H9 (cell line): ENCODE measurements at regions not wholly inside any gene's neighbourhood (a gene's known extent, or its start where the extent isn't known, plus 50 kb on each side); places are given as distances from the start of the nearest gene placed in this dataset.

Source experiments
- DNase-seq: peaks from one replicate; pipeline ENCODE4 v3.0.0-alpha.2; 2017
- H2AFZ ChIP-seq: one replicate; pipeline ENCODE4 v1.6.1; 2013; ENCODE audit warnings: mild to moderate bottlenecking, low read length, control low read depth, moderate library complexity
- H2AK5ac ChIP-seq: 2 replicates; pipeline ENCODE4 v1.6.1; 2013; ENCODE audit warnings: low read length, control low read depth, mixed read lengths; ENCODE audit not compliant: insufficient read length
- H2BK120ac ChIP-seq: one replicate; pipeline ENCODE4 v1.6.1; 2013; ENCODE audit warnings: low read depth, mild to moderate bottlenecking, low read length, control low read depth, inconsistent platforms; ENCODE audit not compliant: poor library complexity, severe bottlenecking
- H2BK12ac ChIP-seq: 2 replicates; pipeline ENCODE4 v1.6.1; 2013; ENCODE audit warnings: low read length, control low read depth, mixed read lengths, low read depth; ENCODE audit not compliant: insufficient read length
- H2BK15ac ChIP-seq: 2 replicates; pipeline ENCODE4 v1.6.1; 2013; ENCODE audit warnings: low read depth, low read length, control low read depth
- H2BK20ac ChIP-seq: one replicate; pipeline ENCODE4 v1.6.1; 2013; ENCODE audit warnings: low read depth, mild to moderate bottlenecking, low read length, control low read depth, inconsistent platforms; ENCODE audit not compliant: poor library complexity, severe bottlenecking
- H2BK5ac ChIP-seq: 2 replicates; pipeline ENCODE4 v1.6.1; 2013; ENCODE audit warnings: low read length, control low read depth, mixed read lengths; ENCODE audit not compliant: insufficient read length
- H3K14ac ChIP-seq: 2 replicates; pipeline ENCODE4 v1.6.1; 2013; ENCODE audit warnings: low read length, control low read depth; ENCODE audit not compliant: insufficient read depth
- H3K18ac ChIP-seq: 2 replicates; pipeline ENCODE4 v1.6.1; 2013; ENCODE audit warnings: low read depth, mild to moderate bottlenecking, mixed read lengths, low read length, control low read depth; ENCODE audit not compliant: insufficient read length
- H3K23ac ChIP-seq: 2 replicates; pipeline ENCODE4 v1.6.1; 2013; ENCODE audit warnings: low read length, control low read depth, mixed read lengths, low read depth; ENCODE audit not compliant: insufficient read length
- H3K23me2 ChIP-seq: 2 replicates; pipeline ENCODE4 v1.6.1; 2013; ENCODE audit warnings: low read depth, mild to moderate bottlenecking, mixed read lengths, low read length, control low read depth; ENCODE audit not compliant: insufficient read length, poor library complexity, severe bottlenecking
- H3K27ac ChIP-seq: 2 replicates; pipeline ENCODE4 v1.5.1; 2013; ENCODE audit warnings: low read length, control low read depth, mixed read lengths, low read depth; ENCODE audit not compliant: insufficient read length
- H3K27me3 ChIP-seq: 2 replicates; pipeline ENCODE4 v1.6.1; 2013; ENCODE audit warnings: low read length, control low read depth, inconsistent platforms; ENCODE audit not compliant: insufficient read depth
- H3K4ac ChIP-seq: 2 replicates; pipeline ENCODE4 v1.6.1; 2013; ENCODE audit warnings: low read depth, mild to moderate bottlenecking, control low read depth, inconsistent platforms, low read length, moderate library complexity
- H3K4me1 ChIP-seq: 2 replicates; pipeline ENCODE4 v1.6.1; 2013; ENCODE audit warnings: low read length, control low read depth, inconsistent platforms; ENCODE audit not compliant: insufficient read depth
- H3K4me2 ChIP-seq: 2 replicates; pipeline ENCODE4 v1.6.1; 2013; ENCODE audit warnings: low read length, control low read depth, mixed read lengths; ENCODE audit not compliant: insufficient read length, insufficient read depth
- H3K56ac ChIP-seq: 2 replicates; pipeline ENCODE4 v1.6.1; 2013; ENCODE audit warnings: low read depth, mild to moderate bottlenecking, mixed read lengths, low read length, control low read depth; ENCODE audit not compliant: insufficient read length
- H3K79me1 ChIP-seq: 2 replicates; pipeline ENCODE4 v1.6.1; 2013; ENCODE audit warnings: low read depth, mild to moderate bottlenecking, moderate library complexity, low read length, control low read depth, inconsistent platforms; ENCODE audit not compliant: insufficient read depth, poor library complexity, severe bottlenecking
- H3K79me2 ChIP-seq: 2 replicates; pipeline ENCODE4 v1.6.1; 2013; ENCODE audit warnings: low read length, control low read depth, inconsistent platforms; ENCODE audit not compliant: insufficient read depth
- H3K9ac ChIP-seq: 2 replicates; pipeline ENCODE4 v1.6.1; 2013; ENCODE audit warnings: low read length, control low read depth, mixed read lengths; ENCODE audit not compliant: insufficient read length; ENCODE audit errors: extremely low read depth
- H3K9me3 ChIP-seq: one replicate; pipeline ENCODE4 v1.6.1; 2013; ENCODE audit warnings: low read depth, low read length, inconsistent platforms; ENCODE audit not compliant: control insufficient read depth
- H3T11ph ChIP-seq: one replicate; pipeline ENCODE4 v1.6.1; 2013; ENCODE audit warnings: mild to moderate bottlenecking, low read length, control low read depth, inconsistent platforms
- H4K20me1 ChIP-seq: one replicate; pipeline ENCODE4 v1.6.1; 2013; ENCODE audit not compliant: control insufficient read depth, insufficient read length, insufficient read depth
- H4K5ac ChIP-seq: 2 replicates; pipeline ENCODE4 v1.6.1; 2013; ENCODE audit warnings: low read depth, mild to moderate bottlenecking, mixed read lengths, low read length, control low read depth; ENCODE audit not compliant: insufficient read length
- H4K8ac ChIP-seq: replicated peaks from 2 replicates; pipeline ENCODE4 v1.6.1; 2013; ENCODE audit warnings: low read length, control low read depth, mixed read lengths, low read depth; ENCODE audit not compliant: insufficient read length
- H4K91ac ChIP-seq: 2 replicates; pipeline ENCODE4 v1.6.1; 2013; ENCODE audit warnings: low read depth, mild to moderate bottlenecking, moderate library complexity, mixed read lengths, low read length, control low read depth; ENCODE audit not compliant: insufficient read length
- H3K27ac Mint-ChIP-seq, 3 experiments: 2 replicates in 2 of 3; 3 replicates in 1 of 3; pipeline ENCODE4 v1.8.0; 2020 to 2021; ENCODE audit warnings: mixed read lengths in 3 of 3, mild to moderate bottlenecking in 1 of 3, moderate library complexity in 1 of 3
- H3K27me3 Mint-ChIP-seq: 2 replicates; pipeline ENCODE4 v1.8.0; 2021; ENCODE audit warnings: low read depth, mild to moderate bottlenecking, moderate library complexity, mixed read lengths
- H3K36me3 Mint-ChIP-seq, 3 experiments: 2 replicates in 2 of 3; 3 replicates in 1 of 3; pipeline ENCODE4 v1.8.0; 2020 to 2021; ENCODE audit warnings: low read depth in 3 of 3, mixed read lengths in 3 of 3; ENCODE audit not compliant: insufficient read depth in 1 of 3
- H3K4me1 Mint-ChIP-seq, 2 experiments: 2 replicates each; pipeline ENCODE4 v1.8.0; 2020; ENCODE audit warnings: mixed read lengths in 2 of 2
- H3K4me3 Mint-ChIP-seq, 2 experiments: 2 replicates in 1 of 2; 3 replicates in 1 of 2; pipeline ENCODE4 v1.8.0; 2020 to 2021; ENCODE audit warnings: mild to moderate bottlenecking in 2 of 2, mixed read lengths in 2 of 2, moderate library complexity in 1 of 2
- H3K9me3 Mint-ChIP-seq, 2 experiments: 2 replicates in 1 of 2; 3 replicates in 1 of 2; pipeline ENCODE4 v1.8.0; 2020; ENCODE audit warnings: mild to moderate bottlenecking in 2 of 2, mixed read lengths in 2 of 2, moderate library complexity in 1 of 2
- CTCF ChIP-seq: fragments of 200-600 bp; sonication (generic); conservative IDR thresholded peaks from 3 replicates; pipeline ENCODE4 v1.8.0; 2021; ENCODE audit warnings: antibody characterized with exemption, mild to moderate bottlenecking
- WGBS: extraction: QIAGEN DNeasy Blood & Tissue Kit; methylation state at CpG from one replicate; pipeline ENCODE4 v1.1.7; 2013; ENCODE audit warnings: missing lambda C conversion rate, low lambda C conversion rate, mixed read lengths; ENCODE audit not compliant: insufficient read length; ENCODE audit errors: extremely low coverage; 5-methylcytosine and 5-hydroxymethylcytosine counted together

GRCh38 chr2:128608921-128609880 lies 290.5 kb upstream of the HS6ST1 start:
- Histone ChIP-seq H2BK12ac (no peak overlapping the region), H3K79me1 (no peaks in the 10 kb centered on the region), H2BK15ac (no peak overlapping the region), H3K79me2 (no peaks in the 10 kb centered on the region; the same call in 1 of the 2 replicates), H4K8ac (no peak overlapping the region), H4K5ac (no peak overlapping the region), H3T11ph (no peak overlapping the region), H3K23me2 (no peaks in the 10 kb centered on the region), H3K14ac (no peak overlapping the region), H3K18ac (no peak overlapping the region), H3K9me3 (no peaks in the 10 kb centered on the region), H2AFZ (no peak overlapping the region), H3K56ac (no peak overlapping the region), H4K20me1 (peaks cover 6% of the 10 kb centered on the region), H3K9ac (no peak overlapping the region), H3K4me1 (no peaks in the 10 kb centered on the region), H2BK120ac (no peak overlapping the region), H2AK5ac (no peak overlapping the region), H4K91ac (no peak overlapping the region), H3K4me2 (no peak overlapping the region), H3K23ac (no peak overlapping the region), H3K27me3 (no peaks in the 10 kb centered on the region), H2BK20ac (no peak overlapping the region), H2BK5ac (no peak overlapping the region), H3K4ac (no peak overlapping the region), H3K27ac (no peak overlapping the region)
- Mint-ChIP-seq H3K4me3 (no peak overlapping the region), H3K27ac (no peak overlapping the region), H3K27me3 (peaks cover 1% of the 10 kb centered on the region), H3K4me1 (peaks cover 4% of the 10 kb centered on the region in 2 experiments; a peak in 2 of 4 replicates), H3K9me3 (no peaks in the 10 kb centered on the region; a peak in 3 of 5 replicates), H3K36me3 (no peaks in the 10 kb centered on the region)
- WGBS = no CpG with 5 or more reads among the region's 18 CpGs
- no peak for DNase-seq
- TF ChIP-seq CTCF = no peak
